H1 (cell line): ENCODE measurements at regions not wholly inside any gene's neighbourhood (a gene's known extent, or its start where the extent isn't known, plus 50 kb on each side); places are given as distances from the start of the nearest gene placed in this dataset.

Experiments used
- CTCF ChIA-PET: fragments of 300-600 bp; sonication (Branson Sonifier 250); formaldehyde crosslinking; loops from one replicate; lab custom pipeline; 2021; ENCODE audit not compliant: partially characterized antibody; lab: Charles Lee
- POLR2A ChIA-PET: fragments of 300-600 bp; sonication (Branson Sonifier 250); formaldehyde crosslinking; loops from one replicate; lab custom pipeline; 2021; ENCODE audit warnings: inconsistent platforms; ENCODE audit not compliant: partially characterized antibody; lab: Charles Lee
- DNase-seq, 2 experiments: peaks; one replicate each; pipeline versions ENCODE4 v3.0.0 to v3.0.0-alpha.2; 2010 to 2022; ENCODE audit warnings: low spot score in 2 of 2, low read depth in 1 of 2, mixed read lengths in 1 of 2
- FAIRE-seq: peaks from 2 replicates; lab custom pipeline; 2011; peaks lifted over from hg19 to GRCh38; lab: Jason Lieb, UNC
- H2AFZ ChIP-seq: 2 replicates; pipeline ENCODE4 v1.8.1; 2012; ENCODE audit warnings: low read length, inconsistent platforms
- H2AK5ac ChIP-seq: 2 replicates; pipeline ENCODE4 v1.6.1; 2013; ENCODE audit warnings: low read depth, low read length
- H2BK120ac ChIP-seq: replicated peaks from 2 replicates; pipeline ENCODE3; 2013; ENCODE audit warnings: low read depth, low read length, inconsistent platforms
- H2BK12ac ChIP-seq: 2 replicates; pipeline ENCODE4 v1.6.1; 2013; ENCODE audit warnings: low read depth, low read length
- H2BK15ac ChIP-seq: 2 replicates; pipeline ENCODE4 v1.6.1; 2013; ENCODE audit warnings: low read length
- H2BK20ac ChIP-seq: 2 replicates; pipeline ENCODE4 v1.6.1; 2013; ENCODE audit warnings: low read length
- H2BK5ac ChIP-seq: 2 replicates; pipeline ENCODE4 v1.6.1; 2013; ENCODE audit warnings: low read depth, low read length
- H3K14ac ChIP-seq: 2 replicates; pipeline ENCODE4 v1.6.1; 2013; ENCODE audit warnings: inconsistent platforms; ENCODE audit not compliant: insufficient read length
- H3K18ac ChIP-seq: 2 replicates; pipeline ENCODE4 v1.6.1; 2013; ENCODE audit warnings: low read length; ENCODE audit errors: extremely low read depth
- H3K23ac ChIP-seq: 2 replicates; pipeline ENCODE4 v1.6.1; 2013; ENCODE audit warnings: inconsistent platforms; ENCODE audit not compliant: insufficient read length
- H3K23me2 ChIP-seq: 2 replicates; pipeline ENCODE4 v1.6.1; 2013; ENCODE audit warnings: low read depth, low read length
- H3K27ac ChIP-seq: 2 replicates; pipeline ENCODE4 v1.6.1; 2011; ENCODE audit warnings: low read depth, low read length, inconsistent platforms
- H3K27me3 ChIP-seq, 4 experiments: replicated peaks in 1 of 4; 1 replicate in 1 of 4; 2 replicates in 3 of 4; pipeline versions ENCODE4 v1.6.1 to v1.8.1; 2011 to 2013; ENCODE audit warnings: low read length in 3 of 4, mild to moderate bottlenecking in 3 of 4, inconsistent platforms in 2 of 4, mixed read lengths in 2 of 4, moderate library complexity in 1 of 4; ENCODE audit not compliant: control insufficient read depth in 3 of 4, insufficient read depth in 3 of 4; ENCODE audit errors: extremely low read depth in 1 of 4
- H3K36me3 ChIP-seq, 4 experiments: 2 replicates each; pipeline versions ENCODE4 v1.6.1 to v1.8.1; 2011 to 2013; ENCODE audit warnings: mild to moderate bottlenecking in 4 of 4, low read length in 3 of 4, moderate library complexity in 2 of 4, control low read depth in 1 of 4, inconsistent platforms in 1 of 4; ENCODE audit not compliant: insufficient read depth in 4 of 4, control insufficient read depth in 2 of 4
- H3K4ac ChIP-seq: replicated peaks from 2 replicates; pipeline ENCODE3; 2013; ENCODE audit warnings: low read length, low read depth, mixed read lengths, inconsistent platforms; ENCODE audit not compliant: insufficient read length
- H3K4me1 ChIP-seq, 4 experiments: replicated peaks in 1 of 4; 1 replicate in 1 of 4; 2 replicates in 3 of 4; pipeline versions ENCODE4 v1.6.1 to v1.8.1; 2011 to 2013; ENCODE audit warnings: low read length in 3 of 4, inconsistent platforms in 2 of 4, mixed read lengths in 1 of 4; ENCODE audit not compliant: insufficient read depth in 4 of 4, control insufficient read depth in 3 of 4
- H3K4me2 ChIP-seq, 2 experiments: 2 replicates each; pipeline versions ENCODE4 v1.6.1 to v1.8.1; 2011 to 2013; ENCODE audit warnings: low read depth in 2 of 2, low read length in 2 of 2, control low read depth in 1 of 2, inconsistent platforms in 1 of 2, mild to moderate bottlenecking in 1 of 2; ENCODE audit not compliant: insufficient read depth in 1 of 2
- H3K4me3 ChIP-seq, 4 experiments: fragments of 200-600, 300-600 bp in 1 of 4; sonication (generic), shearing (Covaris generic), sonication (Bioruptor Twin) in 1 of 4; 2 replicates each; pipeline versions ENCODE4 v1.5.1 to v1.8.1; 2011 to 2016; ENCODE audit warnings: low read length in 4 of 4, low read depth in 3 of 4, control low read depth in 2 of 4, inconsistent platforms in 2 of 4, mild to moderate bottlenecking in 2 of 4, mixed read lengths in 1 of 4, moderate library complexity in 1 of 4; ENCODE audit not compliant: insufficient read depth in 2 of 4; ENCODE audit errors: extremely low read depth in 1 of 4
- H3K56ac ChIP-seq: replicated peaks from 2 replicates; pipeline ENCODE3; 2013; ENCODE audit warnings: low read depth, mild to moderate bottlenecking, mixed read lengths, low read length, inconsistent platforms; ENCODE audit not compliant: insufficient read length
- H3K79me1 ChIP-seq: 2 replicates; pipeline ENCODE4 v1.6.1; 2013; ENCODE audit warnings: low read depth, low read length, control low read depth
- H3K79me2 ChIP-seq, 2 experiments: 2 replicates each; pipeline versions ENCODE4 v1.6.1 to v1.8.1; 2012 to 2013; ENCODE audit warnings: low read length in 2 of 2, mild to moderate bottlenecking in 2 of 2, inconsistent platforms in 1 of 2; ENCODE audit not compliant: insufficient read depth in 2 of 2, control insufficient read depth in 1 of 2
- H3K9ac ChIP-seq, 4 experiments: replicated peaks in 1 of 4; 1 replicate in 1 of 4; 2 replicates in 3 of 4; pipeline versions ENCODE4 v1.6.1 to v1.8.1; 2011 to 2013; ENCODE audit warnings: low read depth in 3 of 4, low read length in 3 of 4, control low read depth in 2 of 4, mild to moderate bottlenecking in 2 of 4, moderate library complexity in 2 of 4, inconsistent platforms in 1 of 4; ENCODE audit errors: extremely low read depth in 1 of 4
- H3K9me3 ChIP-seq, 2 experiments: 2 replicates each; pipeline versions ENCODE4 v1.6.1 to v1.8.1; 2012 to 2013; ENCODE audit warnings: mild to moderate bottlenecking in 2 of 2, moderate library complexity in 2 of 2, control low read depth in 1 of 2, inconsistent platforms in 1 of 2, low read depth in 1 of 2, low read length in 1 of 2, mixed read lengths in 1 of 2; ENCODE audit not compliant: insufficient read depth in 2 of 2
- H4K20me1 ChIP-seq, 2 experiments: replicated peaks in 1 of 2; 2 replicates each; pipeline versions ENCODE3 to v1.8.1; 2011 to 2013; ENCODE audit warnings: inconsistent platforms in 2 of 2, low read length in 2 of 2, mild to moderate bottlenecking in 1 of 2; ENCODE audit not compliant: insufficient read depth in 2 of 2, control insufficient read depth in 1 of 2
- H4K5ac ChIP-seq: 2 replicates; pipeline ENCODE4 v1.6.1; 2013; ENCODE audit warnings: low read length, low read depth, mixed read lengths, inconsistent platforms; ENCODE audit not compliant: insufficient read length
- H4K8ac ChIP-seq: 2 replicates; pipeline ENCODE4 v1.8.0; 2013; ENCODE audit warnings: mild to moderate bottlenecking, moderate library complexity, low read length, inconsistent platforms; ENCODE audit not compliant: insufficient read depth; ENCODE audit errors: extremely low read depth
- H4K91ac ChIP-seq: replicated peaks from 2 replicates; pipeline ENCODE3; 2013; ENCODE audit warnings: low read length, mixed read lengths, inconsistent platforms; ENCODE audit not compliant: insufficient read length
- CBX8 ChIP-seq: fragments of 300-800, 300-1000 bp; sonication (generic); IDR thresholded peaks from 2 replicates; pipeline ENCODE4 v1.7.1; 2016; ENCODE audit warnings: low read depth, low read length, borderline replicate concordance
- JUND ChIP-seq: IDR thresholded peaks from 2 replicates; pipeline ENCODE4 v1.6.1; 2011; ENCODE audit warnings: mild to moderate bottlenecking, improper control_type of control experiment, low read length
- KDM1A ChIP-seq: fragments of 200-600, 300-600 bp; sonication (generic); IDR thresholded peaks from 2 replicates; pipeline ENCODE4 v1.7.1; 2016; ENCODE audit warnings: mild to moderate bottlenecking, low read length, borderline replicate concordance
- YY1 ChIP-seq: IDR thresholded peaks from 2 replicates; pipeline ENCODE4 v1.6.1; 2011; ENCODE audit warnings: low read depth, mild to moderate bottlenecking, low read length

DNA sequence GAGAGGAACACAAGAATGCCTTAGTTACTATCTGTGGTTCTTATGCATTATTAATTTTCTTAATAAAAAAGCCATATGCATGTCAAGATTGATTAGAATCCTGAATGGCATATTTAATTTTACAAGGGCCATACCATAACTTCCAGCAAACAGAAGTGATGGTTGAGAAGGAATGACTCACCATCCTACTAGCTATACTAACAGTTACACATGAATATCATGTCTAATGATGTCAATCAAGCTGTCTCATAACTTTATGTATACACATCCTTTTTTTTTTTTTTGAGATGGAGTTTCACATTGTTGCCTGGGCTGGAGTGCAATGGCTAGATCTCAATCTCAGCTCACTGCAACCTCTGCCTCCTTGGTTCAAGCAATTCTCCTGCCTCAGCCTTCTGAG, 1123.9 kb downstream of the NLGN4Y start:
- no peaks in the 10 kb centered on the region for H3K79me2 ChIP-seq
- no peaks in the 10 kb centered on the region for H4K20me1 ChIP-seq
- H2AK5ac ChIP-seq: no peak overlapping the region
- no peak overlapping the region for H2AFZ ChIP-seq
- CTCF ChIA-PET: no interaction called here
- no peak overlapping the region for H2BK5ac ChIP-seq
- H4K91ac ChIP-seq: no peak overlapping the region
- no peak overlapping the region for H4K5ac ChIP-seq
- no peak overlapping the region for H3K27ac ChIP-seq
- no peaks in the 10 kb centered on the region for H3K23me2 ChIP-seq
- H3K27me3 ChIP-seq: no peaks in the 10 kb centered on the region
- H3K4ac ChIP-seq: no peak overlapping the region
- H3K56ac ChIP-seq: no peak overlapping the region
- no peaks in the 10 kb centered on the region for H3K36me3 ChIP-seq
- no peak overlapping the region for H3K4me3 ChIP-seq
- no peak for TF ChIP-seq CBX8
- no peak for TF ChIP-seq KDM1A
- TF ChIP-seq JUND: no peak
- TF ChIP-seq YY1: no peak
- no peak overlapping the region for H3K18ac ChIP-seq
- no peak for FAIRE-seq
- H2BK120ac ChIP-seq: no peak overlapping the region
- H3K4me1 ChIP-seq: no peaks in the 10 kb centered on the region
- H3K79me1 ChIP-seq: no peaks in the 10 kb centered on the region
- H3K14ac ChIP-seq: no peak overlapping the region
- no peak overlapping the region for H2BK12ac ChIP-seq
- H3K9me3 ChIP-seq: no peaks in the 10 kb centered on the region
- H2BK15ac ChIP-seq: no peak overlapping the region
- H3K23ac ChIP-seq: no peak overlapping the region
- H3K9ac ChIP-seq: no peak overlapping the region
- H4K8ac ChIP-seq: no peak overlapping the region
- no peak for DNase-seq
- no peak overlapping the region for H2BK20ac ChIP-seq
- H3K4me2 ChIP-seq: no peak overlapping the region
- POLR2A ChIA-PET: no interaction called here
